Stimulated activated naive CD8-positive, alpha-beta T cell treated with anti-CD3 and anti-CD28 coated beads, Interleukin-15, amount 100 ng/mL, for 72 hours (primary cell): ENCODE measurements at regions not wholly inside any gene's neighbourhood (a gene's known extent, or its start where the extent isn't known, plus 50 kb on each side); places are given as distances from the start of the nearest gene placed in this dataset.

Experiments
- ATAC-seq: fragments of 150-1000 bp; cut with Tn5 transposase; 2 replicates; pipeline ENCODE4 v1.10.0; 2021; ENCODE audit warnings: mild to moderate bottlenecking, moderate library complexity
- DNase-seq, 2 donors: peaks; one replicate each; pipeline ENCODE4 v3.0.0; 2021 to 2022
- H3K27ac Mint-ChIP-seq, 2 donors: one replicate each; pipeline ENCODE4 v1.8.0; 2022; ENCODE audit warnings: mild to moderate bottlenecking in 2 of 2, mixed read lengths in 2 of 2, moderate library complexity in 2 of 2
- H3K27me3 Mint-ChIP-seq: one replicate; pipeline ENCODE4 v1.8.0; 2022; ENCODE audit warnings: mixed read lengths
- H3K4me1 Mint-ChIP-seq: one replicate; pipeline ENCODE4 v1.8.0; 2022; ENCODE audit warnings: mild to moderate bottlenecking, mixed read lengths
- H3K4me3 Mint-ChIP-seq, 2 donors: one replicate each; pipeline ENCODE4 v1.8.0; 2022; ENCODE audit warnings: mild to moderate bottlenecking in 2 of 2, mixed read lengths in 2 of 2, moderate library complexity in 1 of 2
- H3K9me3 Mint-ChIP-seq, 2 donors: one replicate each; pipeline ENCODE4 v1.8.0; 2022; ENCODE audit warnings: mixed read lengths in 2 of 2

- H3K9me3 Mint-ChIP-seq = no peaks in the 10 kb centered on the region
- DNase-seq = no peak
- ATAC-seq = no peak
- no peaks in the 10 kb centered on the region for H3K27me3 Mint-ChIP-seq
- H3K27ac Mint-ChIP-seq = no peak overlapping the region
- H3K4me3 Mint-ChIP-seq = no peak overlapping the region
- H3K4me1 Mint-ChIP-seq = no peaks in the 10 kb centered on the region
Measured at GRCh38 chr18:67652288-67652687, 135.8 kb upstream of the DSEL start.

- no peaks in the 10 kb centered on the region for H3K27me3 Mint-ChIP-seq
- H3K4me1 Mint-ChIP-seq = no peaks in the 10 kb centered on the region
- no peak overlapping the region for H3K27ac Mint-ChIP-seq
- ATAC-seq = no peak
- no peak overlapping the region for H3K4me3 Mint-ChIP-seq
- DNase-seq = no peak
- no peaks in the 10 kb centered on the region for H3K9me3 Mint-ChIP-seq
Measured at GRCh38 chr18:67651438-67651837, 134.9 kb upstream of the DSEL start.

GRCh38 chr18:67650686-67651385, 134.3 kb upstream of the DSEL start:
- Mint-ChIP-seq H3K27me3 (no peaks in the 10 kb centered on the region), H3K9me3 (no peaks in the 10 kb centered on the region), H3K27ac (no peak overlapping the region), H3K4me3 (no peak overlapping the region), H3K4me1 (no peaks in the 10 kb centered on the region)
- DNase-seq (no peak), ATAC-seq (no peak)

DNA sequence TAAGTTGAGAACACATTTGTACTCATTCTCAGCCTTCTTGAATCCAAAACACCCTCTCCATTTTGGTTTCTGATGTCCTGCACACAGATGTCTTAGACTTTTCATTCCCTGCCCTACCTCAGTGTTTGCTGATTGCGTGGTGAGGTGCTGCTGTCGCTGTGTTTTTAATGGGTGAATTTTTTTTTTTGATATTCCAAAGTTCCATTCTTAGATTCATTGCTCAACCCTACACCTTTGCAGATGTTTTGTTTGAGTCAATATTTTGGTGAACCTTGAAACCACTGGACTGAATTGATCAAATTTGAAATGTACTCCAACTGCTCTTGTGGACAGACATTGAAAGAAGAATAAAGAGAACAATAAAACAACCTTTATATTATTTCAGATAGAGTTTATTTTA, 130.4 kb upstream of the DSEL start:
- H3K27ac Mint-ChIP-seq = no peak overlapping the region
- H3K27me3 Mint-ChIP-seq = no peaks in the 10 kb centered on the region
- no peaks in the 10 kb centered on the region for H3K4me1 Mint-ChIP-seq
- ATAC-seq (no peak), DNase-seq (no peak)
- no peaks in the 10 kb centered on the region for H3K9me3 Mint-ChIP-seq
- H3K4me3 Mint-ChIP-seq = no peak overlapping the region

DNA sequence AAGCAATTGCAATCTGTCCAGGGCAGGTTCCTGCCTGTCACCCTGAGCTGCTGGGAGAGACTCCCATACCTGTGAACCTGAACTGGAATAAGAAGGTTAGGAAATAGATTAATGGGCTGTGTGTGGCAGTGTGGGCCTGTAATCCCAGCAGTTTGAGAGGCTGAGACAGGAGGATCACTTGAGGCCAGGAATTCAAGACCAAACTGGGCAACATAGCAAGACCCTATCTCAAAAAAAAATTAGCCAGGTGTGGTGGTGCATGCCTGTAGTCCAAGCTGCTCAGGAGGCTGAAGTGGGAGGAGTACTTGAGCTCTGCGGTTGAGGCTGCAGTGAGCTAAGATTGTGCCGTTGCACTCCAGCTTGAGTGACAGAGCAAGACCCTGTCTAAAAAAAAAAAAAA, 127.7 kb upstream of the DSEL start:
- peaks cover 5% of the 10 kb centered on the region for H3K27me3 Mint-ChIP-seq
- no peak overlapping the region for H3K27ac Mint-ChIP-seq
- H3K9me3 Mint-ChIP-seq = no peaks in the 10 kb centered on the region
- ATAC-seq (no peak), DNase-seq (no peak)
- H3K4me1 Mint-ChIP-seq = no peaks in the 10 kb centered on the region
- H3K4me3 Mint-ChIP-seq = no peak overlapping the region

- H3K27ac Mint-ChIP-seq = no peak overlapping the region
- H3K4me1 Mint-ChIP-seq = no peaks in the 10 kb centered on the region
- no peak overlapping the region for H3K4me3 Mint-ChIP-seq
- H3K27me3 Mint-ChIP-seq = peaks cover 8% of the 10 kb centered on the region
- DNase-seq (no peak), ATAC-seq (no peak)
- peaks cover 0 to 6% of the 10 kb centered on the region in 2 donors for H3K9me3 Mint-ChIP-seq
Measured at GRCh38 chr18:67639872-67640271, 123.4 kb upstream of the DSEL start.

- Mint-ChIP-seq H3K4me3 (no peak overlapping the region), H3K27ac (no peak overlapping the region), H3K4me1 (no peaks in the 10 kb centered on the region), H3K27me3 (peaks cover 8% of the 10 kb centered on the region), H3K9me3 (peaks cover 0 to 6% of the 10 kb centered on the region in 2 donors)
- ATAC-seq (no peak), DNase-seq (no peak)
Measured at GRCh38 chr18:67636597-67637385, 120.3 kb upstream of the DSEL start.

DNA sequence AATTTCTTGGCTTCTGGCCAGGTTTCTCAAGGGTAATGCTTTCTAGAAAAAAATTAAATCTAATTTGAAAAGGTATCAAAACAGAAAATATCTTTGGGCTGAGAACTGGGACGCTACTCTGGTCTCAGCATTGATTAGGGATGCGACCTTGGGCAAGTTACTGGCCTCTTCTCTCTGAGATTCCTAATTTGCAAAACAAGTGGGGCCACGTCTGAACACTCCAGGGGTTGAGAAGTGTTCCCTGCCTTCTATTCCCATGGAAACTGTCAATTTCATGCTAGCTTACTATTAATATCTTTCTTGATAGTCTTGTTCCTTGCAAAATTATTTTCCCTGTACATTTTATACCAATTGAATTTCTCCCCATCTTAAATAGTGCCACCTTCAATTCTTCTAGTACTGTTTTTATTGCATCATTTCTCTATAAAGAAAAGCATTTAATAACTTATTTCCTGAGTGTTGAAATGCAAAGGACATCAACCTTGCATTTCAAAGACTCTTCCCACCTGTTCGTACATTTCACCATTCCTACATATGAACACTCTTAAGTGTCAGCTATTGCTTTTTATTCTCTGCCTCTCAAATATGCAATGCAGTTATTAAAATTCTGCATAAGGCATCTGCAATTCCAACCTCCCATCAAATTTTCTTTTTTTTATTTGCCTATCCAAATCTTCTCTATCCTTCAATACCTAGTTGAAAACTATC, 118.3 kb upstream of the DSEL start:
- Mint-ChIP-seq H3K4me1 (no peaks in the 10 kb centered on the region), H3K9me3 (peaks cover 0 to 6% of the 10 kb centered on the region in 2 donors), H3K27ac (no peak overlapping the region), H3K4me3 (no peak overlapping the region), H3K27me3 (peaks cover 8% of the 10 kb centered on the region)
- DNase-seq (no peak), ATAC-seq (no peak)

DNA sequence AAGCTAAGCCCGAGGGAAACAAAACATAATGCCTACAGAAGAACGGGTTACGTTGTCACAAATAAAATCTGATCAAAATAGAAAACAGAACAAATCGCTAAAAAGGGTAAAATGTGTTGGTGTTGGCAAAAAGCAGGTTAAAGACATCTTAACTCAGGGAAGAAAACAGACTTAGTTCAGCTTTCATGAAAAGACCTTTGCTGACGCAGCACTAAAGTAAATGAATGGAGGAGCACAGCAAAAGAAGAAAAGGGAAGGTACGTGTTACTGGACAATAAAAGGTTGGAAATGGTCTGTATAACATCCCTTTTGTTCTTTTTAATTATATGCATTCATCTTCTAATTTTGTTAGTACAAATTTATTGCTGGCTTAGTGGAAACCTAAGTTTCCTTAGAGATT, 117.4 kb upstream of the DSEL start:
- DNase-seq = no peak
- ATAC-seq = no peak
- H3K4me1 Mint-ChIP-seq = no peaks in the 10 kb centered on the region
- no peak overlapping the region for H3K4me3 Mint-ChIP-seq
- peaks cover 0 to 6% of the 10 kb centered on the region in 2 donors for H3K9me3 Mint-ChIP-seq
- peaks cover under 1% of the 10 kb centered on the region for H3K27me3 Mint-ChIP-seq
- H3K27ac Mint-ChIP-seq = no peak overlapping the region

- H3K27me3 Mint-ChIP-seq = no peaks in the 10 kb centered on the region
- no peak for ATAC-seq
Measured at GRCh38 chr18:67621906-67622305, 105.4 kb upstream of the DSEL start.

DNA sequence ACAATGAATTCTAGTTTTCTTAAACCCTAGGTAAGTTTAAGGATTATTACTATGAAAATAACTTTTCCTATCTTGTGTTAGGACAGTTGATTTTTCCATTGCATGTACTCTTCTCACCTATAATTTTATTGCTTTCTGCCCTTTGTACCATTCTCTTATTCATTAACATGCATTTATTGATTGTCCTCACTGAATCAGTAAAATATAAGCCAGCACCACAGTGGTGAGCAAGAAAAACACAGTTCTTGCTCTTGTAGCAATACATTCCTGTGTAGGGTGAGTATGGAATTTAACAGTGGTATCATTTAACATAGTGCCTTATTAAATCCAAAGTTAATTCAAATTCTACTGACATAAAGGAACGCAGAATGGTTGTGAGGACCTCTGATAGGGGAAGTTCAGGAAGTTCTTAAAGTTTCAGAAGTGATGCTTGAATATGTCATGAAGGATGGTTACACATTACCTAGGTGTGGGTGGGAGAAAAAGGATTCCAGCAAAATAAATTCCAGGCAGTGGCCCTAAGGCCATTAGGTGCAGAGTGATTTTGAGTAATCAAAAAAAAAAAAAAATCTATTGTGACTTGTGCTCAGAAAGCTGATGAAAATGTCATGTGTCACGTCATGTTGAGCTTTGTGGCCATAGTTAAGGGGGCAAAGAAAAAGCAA, 104.7 kb upstream of the DSEL start:
- Mint-ChIP-seq H3K4me3 (no peak overlapping the region), H3K9me3 (no peaks in the 10 kb centered on the region), H3K4me1 (no peaks in the 10 kb centered on the region), H3K27ac (no peak overlapping the region), H3K27me3 (no peaks in the 10 kb centered on the region)
- no peak for DNase-seq
- no peak for ATAC-seq

More at GRCh38 chr18:67621906-67622305, 105.4 kb upstream of the DSEL start:
- no peaks in the 10 kb centered on the region for H3K9me3 Mint-ChIP-seq
- H3K27ac Mint-ChIP-seq = no peak overlapping the region
- no peak for DNase-seq
- no peak overlapping the region for H3K4me3 Mint-ChIP-seq
- H3K4me1 Mint-ChIP-seq = no peaks in the 10 kb centered on the region

GRCh38 chr18:67618061-67618460, 101.5 kb upstream of the DSEL start:
- Mint-ChIP-seq H3K4me1 (no peaks in the 10 kb centered on the region), H3K27me3 (no peaks in the 10 kb centered on the region), H3K4me3 (no peak overlapping the region), H3K27ac (no peak overlapping the region), H3K9me3 (no peaks in the 10 kb centered on the region)
- no peak for ATAC-seq
- no peak for DNase-seq

DNA sequence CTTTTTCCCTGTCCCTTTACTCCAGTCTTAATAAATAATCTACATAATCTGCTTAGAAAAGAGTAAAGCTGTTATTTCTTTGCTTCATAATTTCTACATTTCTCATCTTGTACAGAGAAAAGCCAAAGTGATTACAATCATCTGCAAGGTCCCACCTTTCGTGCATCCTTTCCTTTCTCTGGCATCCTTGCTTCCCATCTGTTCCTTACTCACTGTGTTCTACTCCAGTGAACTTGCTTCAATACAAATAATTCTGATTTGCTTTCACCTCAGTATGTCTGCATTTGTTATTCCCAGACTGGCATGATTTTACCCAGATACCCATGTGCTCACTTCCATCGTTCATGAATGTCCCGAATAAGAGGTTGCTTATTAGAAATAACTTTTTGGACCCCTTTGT, 99.4 kb upstream of the DSEL start:
- no peak for DNase-seq
- Mint-ChIP-seq H3K9me3 (no peaks in the 10 kb centered on the region), H3K27ac (peak overlapping the region in 1 of 2 donors; percentile 36), H3K4me3 (no peak overlapping the region), H3K4me1 (no peaks in the 10 kb centered on the region), H3K27me3 (no peaks in the 10 kb centered on the region)
- no peak for ATAC-seq

DNA sequence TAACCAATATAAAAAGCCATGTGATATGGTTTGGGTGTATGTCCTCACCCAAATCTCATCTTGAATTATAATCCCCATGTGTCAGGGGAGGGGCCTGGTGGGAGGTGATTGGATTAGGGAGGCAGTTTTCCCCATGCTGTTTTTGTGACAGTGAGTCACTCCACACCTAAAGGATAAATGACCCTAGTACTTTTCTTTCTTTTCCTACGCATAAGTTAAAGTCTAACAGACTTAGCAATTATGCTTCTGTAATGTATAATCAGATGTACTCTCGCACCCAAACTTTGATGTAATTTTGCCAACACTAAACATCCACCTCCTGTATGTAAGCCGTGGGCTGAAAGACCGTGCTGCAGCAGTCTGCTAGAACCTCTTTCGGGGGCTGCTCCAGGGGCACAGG, 97.2 kb upstream of the DSEL start:
- Mint-ChIP-seq H3K4me1 (no peaks in the 10 kb centered on the region), H3K27me3 (no peaks in the 10 kb centered on the region), H3K9me3 (no peaks in the 10 kb centered on the region), H3K4me3 (no peak overlapping the region), H3K27ac (no peak overlapping the region)
- ATAC-seq = no peak
- DNase-seq = no peak

DNA sequence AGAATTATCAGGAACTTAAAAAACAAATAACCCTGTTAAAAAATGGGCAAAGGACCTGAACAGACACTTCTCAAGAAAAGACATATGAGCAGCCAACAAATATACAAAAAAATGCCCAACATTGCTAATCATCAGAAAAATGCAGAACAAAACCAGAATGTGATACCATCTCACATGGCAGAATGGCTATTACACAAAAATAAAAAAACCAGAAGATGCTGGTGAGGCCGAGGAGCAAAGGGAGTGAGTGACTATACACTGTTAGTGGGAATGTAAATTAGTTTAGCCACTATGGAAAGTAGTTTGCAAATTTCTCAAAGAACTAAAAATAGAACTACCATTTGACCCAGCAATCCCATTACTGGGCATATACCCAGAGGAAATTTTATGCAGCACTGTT, 95.8 kb upstream of the DSEL start:
- no peak for ATAC-seq
- no peaks in the 10 kb centered on the region for H3K9me3 Mint-ChIP-seq
- no peak overlapping the region for H3K27ac Mint-ChIP-seq
- no peak for DNase-seq
- H3K4me3 Mint-ChIP-seq = no peak overlapping the region
- H3K4me1 Mint-ChIP-seq = no peaks in the 10 kb centered on the region
- H3K27me3 Mint-ChIP-seq = no peaks in the 10 kb centered on the region
